H1 (cell line): ENCODE measurements at regions not wholly inside any gene's neighbourhood (a gene's known extent, or its start where the extent isn't known, plus 50 kb on each side); places are given as distances from the start of the nearest gene placed in this dataset.

ENCODE experiments used
- CTCF ChIA-PET: fragments of 300-600 bp; sonication (Branson Sonifier 250); formaldehyde crosslinking; loops from one replicate; lab custom pipeline; 2021; ENCODE audit not compliant: partially characterized antibody; lab: Charles Lee
- POLR2A ChIA-PET: fragments of 300-600 bp; sonication (Branson Sonifier 250); formaldehyde crosslinking; loops from one replicate; lab custom pipeline; 2021; ENCODE audit warnings: inconsistent platforms; ENCODE audit not compliant: partially characterized antibody; lab: Charles Lee
- DNase-seq, 2 experiments: peaks; one replicate each; pipeline versions ENCODE4 v3.0.0 to v3.0.0-alpha.2; 2010 to 2022; ENCODE audit warnings: low spot score in 2 of 2, low read depth in 1 of 2, mixed read lengths in 1 of 2
- FAIRE-seq: peaks from 2 replicates; lab custom pipeline; 2011; peaks lifted over from hg19 to GRCh38; lab: Jason Lieb, UNC
- H2AFZ ChIP-seq: 2 replicates; pipeline ENCODE4 v1.8.1; 2012; ENCODE audit warnings: low read length, inconsistent platforms
- H2AK5ac ChIP-seq: 2 replicates; pipeline ENCODE4 v1.6.1; 2013; ENCODE audit warnings: low read depth, low read length
- H2BK120ac ChIP-seq: replicated peaks from 2 replicates; pipeline ENCODE3; 2013; ENCODE audit warnings: low read depth, low read length, inconsistent platforms
- H2BK12ac ChIP-seq: 2 replicates; pipeline ENCODE4 v1.6.1; 2013; ENCODE audit warnings: low read depth, low read length
- H2BK15ac ChIP-seq: 2 replicates; pipeline ENCODE4 v1.6.1; 2013; ENCODE audit warnings: low read length
- H2BK20ac ChIP-seq: 2 replicates; pipeline ENCODE4 v1.6.1; 2013; ENCODE audit warnings: low read length
- H2BK5ac ChIP-seq: 2 replicates; pipeline ENCODE4 v1.6.1; 2013; ENCODE audit warnings: low read depth, low read length
- H3K14ac ChIP-seq: 2 replicates; pipeline ENCODE4 v1.6.1; 2013; ENCODE audit warnings: inconsistent platforms; ENCODE audit not compliant: insufficient read length
- H3K18ac ChIP-seq: 2 replicates; pipeline ENCODE4 v1.6.1; 2013; ENCODE audit warnings: low read length; ENCODE audit errors: extremely low read depth
- H3K23ac ChIP-seq: 2 replicates; pipeline ENCODE4 v1.6.1; 2013; ENCODE audit warnings: inconsistent platforms; ENCODE audit not compliant: insufficient read length
- H3K23me2 ChIP-seq: 2 replicates; pipeline ENCODE4 v1.6.1; 2013; ENCODE audit warnings: low read depth, low read length
- H3K27ac ChIP-seq: 2 replicates; pipeline ENCODE4 v1.6.1; 2011; ENCODE audit warnings: low read depth, low read length, inconsistent platforms
- H3K27me3 ChIP-seq, 4 experiments: replicated peaks in 1 of 4; 1 replicate in 1 of 4; 2 replicates in 3 of 4; pipeline versions ENCODE4 v1.6.1 to v1.8.1; 2011 to 2013; ENCODE audit warnings: low read length in 3 of 4, mild to moderate bottlenecking in 3 of 4, inconsistent platforms in 2 of 4, mixed read lengths in 2 of 4, moderate library complexity in 1 of 4; ENCODE audit not compliant: control insufficient read depth in 3 of 4, insufficient read depth in 3 of 4; ENCODE audit errors: extremely low read depth in 1 of 4
- H3K36me3 ChIP-seq, 4 experiments: 2 replicates each; pipeline versions ENCODE4 v1.6.1 to v1.8.1; 2011 to 2013; ENCODE audit warnings: mild to moderate bottlenecking in 4 of 4, low read length in 3 of 4, moderate library complexity in 2 of 4, control low read depth in 1 of 4, inconsistent platforms in 1 of 4; ENCODE audit not compliant: insufficient read depth in 4 of 4, control insufficient read depth in 2 of 4
- H3K4ac ChIP-seq: replicated peaks from 2 replicates; pipeline ENCODE3; 2013; ENCODE audit warnings: low read length, low read depth, mixed read lengths, inconsistent platforms; ENCODE audit not compliant: insufficient read length
- H3K4me1 ChIP-seq, 4 experiments: replicated peaks in 1 of 4; 1 replicate in 1 of 4; 2 replicates in 3 of 4; pipeline versions ENCODE4 v1.6.1 to v1.8.1; 2011 to 2013; ENCODE audit warnings: low read length in 3 of 4, inconsistent platforms in 2 of 4, mixed read lengths in 1 of 4; ENCODE audit not compliant: insufficient read depth in 4 of 4, control insufficient read depth in 3 of 4
- H3K4me2 ChIP-seq, 2 experiments: 2 replicates each; pipeline versions ENCODE4 v1.6.1 to v1.8.1; 2011 to 2013; ENCODE audit warnings: low read depth in 2 of 2, low read length in 2 of 2, control low read depth in 1 of 2, inconsistent platforms in 1 of 2, mild to moderate bottlenecking in 1 of 2; ENCODE audit not compliant: insufficient read depth in 1 of 2
- H3K4me3 ChIP-seq, 4 experiments: fragments of 200-600, 300-600 bp in 1 of 4; sonication (generic), shearing (Covaris generic), sonication (Bioruptor Twin) in 1 of 4; 2 replicates each; pipeline versions ENCODE4 v1.5.1 to v1.8.1; 2011 to 2016; ENCODE audit warnings: low read length in 4 of 4, low read depth in 3 of 4, control low read depth in 2 of 4, inconsistent platforms in 2 of 4, mild to moderate bottlenecking in 2 of 4, mixed read lengths in 1 of 4, moderate library complexity in 1 of 4; ENCODE audit not compliant: insufficient read depth in 2 of 4; ENCODE audit errors: extremely low read depth in 1 of 4
- H3K56ac ChIP-seq: replicated peaks from 2 replicates; pipeline ENCODE3; 2013; ENCODE audit warnings: low read depth, mild to moderate bottlenecking, mixed read lengths, low read length, inconsistent platforms; ENCODE audit not compliant: insufficient read length
- H3K79me1 ChIP-seq: 2 replicates; pipeline ENCODE4 v1.6.1; 2013; ENCODE audit warnings: low read depth, low read length, control low read depth
- H3K79me2 ChIP-seq, 2 experiments: 2 replicates each; pipeline versions ENCODE4 v1.6.1 to v1.8.1; 2012 to 2013; ENCODE audit warnings: low read length in 2 of 2, mild to moderate bottlenecking in 2 of 2, inconsistent platforms in 1 of 2; ENCODE audit not compliant: insufficient read depth in 2 of 2, control insufficient read depth in 1 of 2
- H3K9ac ChIP-seq, 4 experiments: replicated peaks in 1 of 4; 1 replicate in 1 of 4; 2 replicates in 3 of 4; pipeline versions ENCODE4 v1.6.1 to v1.8.1; 2011 to 2013; ENCODE audit warnings: low read depth in 3 of 4, low read length in 3 of 4, control low read depth in 2 of 4, mild to moderate bottlenecking in 2 of 4, moderate library complexity in 2 of 4, inconsistent platforms in 1 of 4; ENCODE audit errors: extremely low read depth in 1 of 4
- H3K9me3 ChIP-seq, 2 experiments: 2 replicates each; pipeline versions ENCODE4 v1.6.1 to v1.8.1; 2012 to 2013; ENCODE audit warnings: mild to moderate bottlenecking in 2 of 2, moderate library complexity in 2 of 2, control low read depth in 1 of 2, inconsistent platforms in 1 of 2, low read depth in 1 of 2, low read length in 1 of 2, mixed read lengths in 1 of 2; ENCODE audit not compliant: insufficient read depth in 2 of 2
- H4K20me1 ChIP-seq, 2 experiments: replicated peaks in 1 of 2; 2 replicates each; pipeline versions ENCODE3 to v1.8.1; 2011 to 2013; ENCODE audit warnings: inconsistent platforms in 2 of 2, low read length in 2 of 2, mild to moderate bottlenecking in 1 of 2; ENCODE audit not compliant: insufficient read depth in 2 of 2, control insufficient read depth in 1 of 2
- H4K5ac ChIP-seq: 2 replicates; pipeline ENCODE4 v1.6.1; 2013; ENCODE audit warnings: low read length, low read depth, mixed read lengths, inconsistent platforms; ENCODE audit not compliant: insufficient read length
- H4K8ac ChIP-seq: 2 replicates; pipeline ENCODE4 v1.8.0; 2013; ENCODE audit warnings: mild to moderate bottlenecking, moderate library complexity, low read length, inconsistent platforms; ENCODE audit not compliant: insufficient read depth; ENCODE audit errors: extremely low read depth
- H4K91ac ChIP-seq: replicated peaks from 2 replicates; pipeline ENCODE3; 2013; ENCODE audit warnings: low read length, mixed read lengths, inconsistent platforms; ENCODE audit not compliant: insufficient read length
- BCL11A ChIP-seq, 2 experiments: IDR thresholded peaks; one replicate each; pipeline ENCODE4 v1.6.1; 2011; ENCODE audit warnings: low read depth in 2 of 2, low read length in 2 of 2, mild to moderate bottlenecking in 2 of 2
- MAFK ChIP-seq: IDR thresholded peaks from 2 replicates; pipeline ENCODE4 v1.6.1; 2012; ENCODE audit warnings: low read depth, mild to moderate bottlenecking, improper control_type of control experiment, low read length
- WGBS, 2 experiments: shearing (Covaris generic) in 1 of 2; methylation state at CpG; one replicate each; pipeline versions ENCODE4 v1.1.6 to v1.1.7; 2013 to 2015; ENCODE audit warnings: low lambda C conversion rate in 2 of 2, mixed read lengths in 2 of 2, inconsistent platforms in 1 of 2, low coverage in 1 of 2, missing lambda C conversion rate in 1 of 2; ENCODE audit not compliant: insufficient replicate concordance in 2 of 2, insufficient coverage in 1 of 2, insufficient read length in 1 of 2; ENCODE audit errors: extremely low coverage in 1 of 2, missing lambda C conversion rate in 1 of 2; 5-methylcytosine and 5-hydroxymethylcytosine counted together

GRCh38 chr2:40886100-40886499 is 434.2 kb upstream of the SLC8A1 start:
- TF ChIP-seq BCL11A (IDR thresholded peaks at IDR 0.05; ENCODE audit: low read depth in 2 of 2, low read length in 2 of 2): no peak
- TF ChIP-seq MAFK: peak; percentile 45; the same call in 1 of the 2 replicates
- Histone ChIP-seq H3K23me2 (no peaks in the 10 kb centered on the region), H3K4ac (no peak overlapping the region), H4K20me1 (no peaks in the 10 kb centered on the region), H2BK5ac (no peak overlapping the region), H3K4me1 (no peaks in the 10 kb centered on the region), H2BK20ac (no peak overlapping the region), H4K8ac (no peak overlapping the region), H4K91ac (no peak overlapping the region), H3K23ac (no peak overlapping the region), H3K4me3 (no peak overlapping the region), H3K36me3 (peaks cover 0 to 4% (median 2%) of the 10 kb centered on the region in 4 experiments; a peak in 3 of 8 replicates), H3K56ac (no peak overlapping the region), H4K5ac (no peak overlapping the region), H3K14ac (no peak overlapping the region), H2AK5ac (no peak overlapping the region), H3K79me2 (no peaks in the 10 kb centered on the region), H3K27ac (no peak overlapping the region), H2BK120ac (no peak overlapping the region), H3K4me2 (no peak overlapping the region), H3K18ac (no peak overlapping the region), H3K9me3 (peaks cover 10 to 13% of the 10 kb centered on the region in 2 experiments), H3K79me1 (no peaks in the 10 kb centered on the region), H2BK12ac (no peak overlapping the region), H3K27me3 (no peaks in the 10 kb centered on the region), H3K9ac (no peak overlapping the region), H2BK15ac (no peak overlapping the region), H2AFZ (no peak overlapping the region)
- FAIRE-seq (no peak), DNase-seq (no peak)
- CTCF ChIA-PET: no interaction called here
- POLR2A ChIA-PET: no interaction called here
- 92% methylated on average over 1 of the region's 1 CpG; no CpG with 5 or more reads in 1 of the 2 experiments for WGBS, 2 experiments
